HCEC 1CT (cell line): ENCODE measurements at regions not wholly inside any gene's neighbourhood (a gene's known extent, or its start where the extent isn't known, plus 50 kb on each side); places are given as distances from the start of the nearest gene placed in this dataset.
"Not testable (repeated sequence)": the region's sequence is repeated elsewhere in the genome, so short reads cannot be mapped to it uniquely, and the experiment has no call there.

Experiments
- DNase-seq: peaks from one replicate; pipeline ENCODE4 v3.0.0-alpha.2; 2017

- DNase-seq = no peak
Measured at GRCh38 chr2:8506746-8507145, 175.1 kb upstream of the ID2 start.

DNA sequence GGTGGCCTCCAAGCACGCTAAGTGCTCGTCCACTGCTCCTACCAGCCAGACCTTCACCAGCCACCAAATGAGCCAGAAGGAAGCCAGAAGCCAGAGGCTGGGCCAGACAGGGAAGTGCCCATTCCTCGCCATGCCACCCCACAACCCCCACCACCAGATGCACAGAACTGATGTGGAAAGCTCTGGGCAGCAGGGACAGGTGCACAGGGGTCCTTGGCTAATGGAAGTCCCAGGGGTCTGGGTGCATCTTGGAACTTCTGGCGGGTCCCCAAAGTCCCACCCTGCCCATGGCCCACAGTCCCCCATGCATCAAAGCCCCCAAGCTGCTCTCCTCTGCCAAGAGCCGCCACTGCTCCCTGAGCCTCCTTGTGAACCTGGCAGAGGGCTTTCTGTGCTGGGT, 173.1 kb upstream of the ID2 start:
- no peak for DNase-seq

- no peak for DNase-seq
Measured at GRCh38 chr2:8509621-8510020, 172.2 kb upstream of the ID2 start.

DNA sequence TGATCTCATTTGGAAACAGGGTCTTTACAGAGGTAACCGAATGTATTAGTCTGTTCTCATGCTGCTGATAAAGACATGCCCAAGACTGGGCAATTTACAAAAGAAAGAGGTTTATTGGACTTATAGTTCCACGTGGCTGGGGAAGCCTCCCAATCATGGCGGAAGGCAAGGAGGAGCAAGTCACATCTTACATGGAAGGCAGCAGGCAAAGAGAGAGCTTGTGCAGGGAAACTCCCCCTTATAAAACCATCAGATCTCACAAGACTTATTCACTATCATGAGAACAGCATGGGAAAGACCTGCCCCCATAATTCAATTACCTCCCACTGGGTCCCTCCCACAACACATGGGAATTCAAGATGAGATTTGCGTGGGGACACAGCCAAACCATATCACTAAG, 171.8 kb upstream of the ID2 start:
- DNase-seq = not testable (repeated sequence)

- no peak for DNase-seq
Measured at GRCh38 chr2:8510519-8510918, 171.3 kb upstream of the ID2 start.

DNA sequence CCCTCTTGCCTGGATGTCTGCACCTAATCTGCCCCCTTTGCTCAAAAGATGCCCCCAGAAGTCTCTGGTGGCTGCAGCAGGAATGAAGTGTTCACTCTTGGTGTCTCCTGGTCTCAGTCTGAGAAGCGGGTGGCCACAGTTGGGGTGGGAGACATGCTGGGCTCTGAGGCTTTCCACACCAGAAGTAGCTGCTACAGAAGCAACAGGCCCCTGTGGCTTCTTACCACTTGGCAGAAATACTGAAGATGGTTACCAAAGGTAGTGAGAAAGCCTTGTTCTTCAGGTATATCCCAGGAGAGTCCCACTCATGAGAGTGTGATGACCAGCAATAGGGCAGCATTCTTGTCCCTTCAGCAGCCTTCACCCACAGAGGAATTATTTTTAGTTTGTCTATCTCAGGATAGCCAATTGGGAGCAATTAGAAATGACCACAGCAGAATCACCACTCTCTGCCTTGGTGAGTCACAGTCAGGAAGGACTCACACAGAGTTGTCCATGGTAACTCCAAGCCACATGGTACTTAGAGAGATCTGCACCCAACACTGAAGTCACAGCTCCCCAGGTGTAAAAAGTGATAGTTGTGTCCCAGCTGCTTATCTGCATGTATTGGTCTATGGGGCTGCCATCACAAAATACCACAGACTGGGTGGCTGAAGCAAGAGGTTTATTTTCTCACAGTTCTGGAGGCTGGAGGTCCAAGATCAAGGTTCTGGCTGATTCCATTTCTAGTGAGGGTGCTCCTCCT, 169.8 kb upstream of the ID2 start:
- DNase-seq = no peak

GRCh38 chr2:8513601-8514273, 168.1 kb upstream of the ID2 start:
- DNase-seq = no peak

GRCh38 chr2:8514274-8514662, 167.6 kb upstream of the ID2 start:
- DNase-seq = no peak

DNA sequence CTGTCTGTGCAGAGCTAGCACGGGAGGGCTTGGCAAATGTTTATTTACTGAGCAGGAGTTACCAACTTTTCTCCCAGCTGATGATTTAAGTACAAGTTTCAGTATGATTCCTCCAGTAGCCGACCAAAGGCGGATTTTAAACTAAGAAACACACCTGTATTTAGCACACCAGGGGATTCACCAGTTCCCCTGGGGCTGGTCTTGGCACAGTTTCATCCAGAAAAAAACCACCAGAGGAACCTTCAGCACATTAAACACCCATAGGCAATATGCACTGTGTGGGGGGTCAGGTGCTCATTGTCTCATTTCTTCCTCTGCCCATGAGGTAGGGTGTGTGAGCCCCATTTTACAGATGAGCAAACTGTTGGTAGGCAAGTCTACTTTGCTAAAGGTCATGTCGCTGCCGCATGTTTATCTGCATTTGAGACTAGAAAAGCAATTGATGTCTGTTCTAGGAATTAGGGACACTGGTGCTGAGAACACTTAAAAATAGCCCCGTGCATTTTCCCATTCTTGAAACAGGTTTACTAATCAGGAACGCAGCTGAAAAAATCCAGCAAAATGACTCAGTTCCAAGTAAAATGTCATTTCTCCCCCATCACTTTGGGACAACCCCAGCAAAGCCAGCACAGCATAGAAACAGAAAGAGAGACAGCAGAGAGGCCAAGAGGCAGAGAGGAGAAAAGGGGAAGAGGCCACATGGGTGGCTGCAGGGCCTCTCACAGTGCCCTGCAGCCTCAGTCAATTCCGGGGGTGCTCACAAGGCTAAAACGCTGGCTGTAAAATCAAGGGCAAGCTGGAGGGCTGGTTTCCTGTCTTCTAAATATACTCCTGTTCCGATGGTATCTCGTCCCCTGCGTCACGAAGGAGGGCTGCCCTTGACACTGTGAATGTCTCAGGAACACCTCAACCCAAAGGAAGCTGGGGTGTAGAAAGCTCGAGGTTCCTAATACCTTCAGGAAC, 166.8 kb upstream of the ID2 start:
- no peak for DNase-seq

GRCh38 chr2:8515864-8516533, 165.9 kb upstream of the ID2 start:
- DNase-seq = no peak

DNA sequence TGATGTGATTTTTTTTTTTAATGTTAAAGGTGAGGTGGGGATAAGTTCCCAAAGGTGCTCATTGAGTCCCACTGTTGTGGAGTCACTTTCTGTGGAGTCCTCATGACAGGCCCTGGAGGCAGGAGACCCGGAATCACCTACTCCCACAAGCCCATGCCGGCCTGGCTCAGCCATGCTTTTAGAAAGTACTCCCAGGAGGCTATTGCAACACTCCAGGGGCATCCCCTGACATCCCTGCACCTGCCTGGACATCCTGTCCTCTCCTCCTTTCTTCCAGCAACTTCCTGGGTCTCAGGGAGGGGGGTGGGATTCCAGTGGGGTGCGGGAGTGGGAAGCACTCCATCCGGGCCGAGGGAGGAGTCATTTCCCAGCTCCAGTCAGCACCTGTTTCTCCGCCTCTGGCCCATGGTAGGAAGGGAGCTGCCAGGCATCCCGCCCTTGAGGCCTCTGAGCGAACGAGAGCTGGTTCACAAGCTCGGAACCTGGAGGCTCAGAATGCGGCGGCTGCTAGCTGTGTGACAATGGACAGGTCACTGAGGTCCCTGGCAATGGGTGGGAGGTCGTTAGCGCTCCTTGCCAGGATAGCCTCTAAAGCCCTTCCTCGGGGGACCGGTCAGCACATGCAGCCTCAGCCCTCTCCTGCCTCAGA, 163.9 kb upstream of the ID2 start:
- no peak for DNase-seq

- no peak for DNase-seq
Measured at GRCh38 chr2:8518979-8519668, 162.7 kb upstream of the ID2 start.

GRCh38 chr2:8520791-8521344, 161.0 kb upstream of the ID2 start:
- no peak for DNase-seq

DNA sequence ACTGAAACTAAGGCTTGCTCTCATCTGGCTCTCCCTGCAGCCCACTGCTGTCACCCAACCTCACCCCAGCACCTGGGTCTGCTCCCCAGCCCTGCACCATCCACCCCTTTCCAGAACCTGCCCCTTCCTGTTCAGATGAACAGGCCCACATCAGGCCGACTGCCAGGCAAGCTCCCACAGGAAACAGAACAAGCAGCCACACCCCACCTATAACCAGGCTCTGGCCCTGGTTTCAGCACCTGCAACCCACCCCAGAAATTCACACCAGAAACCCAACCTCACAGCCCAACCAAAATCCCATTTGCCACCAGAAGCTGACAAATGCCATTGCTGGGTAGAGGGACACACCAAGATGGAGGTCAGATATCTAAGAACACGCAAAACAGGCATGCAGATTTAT, 159.2 kb upstream of the ID2 start:
- no peak for DNase-seq

- DNase-seq = no peak
Measured at GRCh38 chr2:8524388-8524787, 157.5 kb upstream of the ID2 start.

DNA sequence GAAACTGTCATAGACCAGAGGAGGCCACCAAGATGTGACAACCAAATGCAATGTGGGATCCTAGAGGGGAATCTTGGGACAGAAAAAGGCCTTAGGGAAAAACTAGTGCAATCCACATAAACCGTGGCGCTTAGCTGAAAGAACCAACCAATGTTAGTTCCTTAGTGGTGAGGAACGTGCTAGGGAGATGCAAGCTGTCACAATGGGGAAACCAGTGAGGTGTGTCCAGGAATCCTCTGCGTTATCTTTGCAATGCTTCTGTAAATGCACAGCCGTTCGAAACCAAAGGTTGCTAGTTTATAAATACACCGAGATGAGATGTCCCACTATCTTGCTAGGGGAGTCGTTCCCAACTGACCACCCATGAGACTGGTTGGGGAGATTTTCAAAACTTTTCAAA, 157.0 kb upstream of the ID2 start:
- no peak for DNase-seq

DNA sequence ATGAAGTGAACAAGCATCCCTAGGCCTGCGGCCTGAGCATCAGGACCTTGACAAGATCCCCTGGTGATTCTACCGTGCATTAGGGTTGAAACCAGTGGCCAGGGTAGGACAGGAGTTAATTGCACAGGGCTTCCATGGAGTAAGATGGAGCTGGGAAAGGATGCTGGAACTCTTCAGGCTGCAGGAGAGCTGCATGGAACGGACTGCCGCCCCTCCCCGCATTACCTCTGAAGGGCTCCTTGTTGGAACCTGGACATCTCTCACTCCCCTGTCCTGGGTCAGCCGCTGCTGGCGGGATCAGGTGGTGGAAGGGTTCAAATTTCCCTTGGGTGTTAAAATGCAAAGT, 156.6 kb upstream of the ID2 start:
- no peak for DNase-seq

DNA sequence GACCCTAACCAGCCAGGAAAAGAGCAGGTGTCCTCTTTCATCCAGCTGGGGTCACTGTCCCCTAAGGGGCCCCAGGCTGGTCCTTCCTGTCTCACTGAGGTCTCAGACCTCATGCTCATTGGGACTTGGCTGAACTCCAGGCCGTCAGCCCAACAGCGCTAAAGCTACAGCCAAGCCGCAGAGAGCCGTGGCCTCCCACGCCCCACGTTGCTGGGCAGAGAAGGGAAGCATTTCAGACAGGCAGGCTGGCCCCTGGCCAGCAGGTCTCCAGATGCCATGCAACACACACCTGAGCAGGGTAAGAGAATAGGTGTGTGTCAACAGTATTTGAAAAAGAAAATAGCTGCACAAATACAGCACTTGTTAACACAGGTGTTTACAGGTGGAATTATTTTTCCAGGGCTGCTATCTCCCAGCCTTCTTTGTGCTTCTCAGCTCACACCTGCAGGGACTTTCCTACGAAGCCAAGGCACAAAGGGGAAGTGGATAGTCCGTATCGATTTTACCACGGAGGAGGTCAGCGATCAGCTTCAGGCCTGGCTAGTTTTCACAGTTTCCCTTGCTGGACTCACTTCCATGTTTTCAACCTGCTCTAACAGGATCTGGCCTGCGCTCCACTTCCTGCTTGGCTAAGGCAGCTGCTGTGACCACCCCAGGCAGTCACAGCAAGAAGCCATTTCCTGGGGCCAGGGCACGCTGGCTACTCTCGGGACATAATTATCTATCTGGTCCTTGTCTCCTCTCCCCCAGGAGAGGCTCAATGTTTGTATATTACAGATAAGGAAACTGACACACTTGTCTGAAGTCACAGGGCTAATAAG, 156.1 kb upstream of the ID2 start:
- no peak for DNase-seq

DNA sequence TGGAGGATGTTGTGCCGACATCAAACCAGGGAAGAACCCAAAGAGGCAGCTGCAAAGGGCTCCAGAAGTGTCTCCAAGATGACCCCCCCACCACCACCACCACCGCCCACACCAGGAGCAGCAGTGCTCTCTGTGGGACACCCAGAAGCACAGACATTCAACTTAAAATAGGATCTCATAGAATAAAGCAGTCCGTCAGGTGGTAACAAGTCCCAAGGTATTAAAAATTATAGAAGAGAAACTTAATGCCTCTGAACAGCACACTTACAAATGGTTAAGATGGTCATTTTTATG, 155.5 kb upstream of the ID2 start:
- no peak for DNase-seq

GRCh38 chr2:8527031-8527430, 154.8 kb upstream of the ID2 start:
- no peak for DNase-seq

- no peak for DNase-seq
Measured at GRCh38 chr2:8527676-8528075, 154.2 kb upstream of the ID2 start.
